Glomerular endothelial cell (primary cell): ENCODE measurements at regions not wholly inside any gene's neighbourhood (a gene's known extent, or its start where the extent isn't known, plus 50 kb on each side); places are given as distances from the start of the nearest gene placed in this dataset.

Experiments
- DNase-seq: peaks from one replicate; pipeline ENCODE4 v3.0.0-alpha.2; 2011; ENCODE audit warnings: low read depth, low spot score; ENCODE audit errors: extremely low read depth

GRCh38 chr1:232452117-232452516, 177.8 kb downstream of the SIPA1L2 start:
- no peak for DNase-seq

- DNase-seq = no peak
These were observed 178.4 kb downstream of the SIPA1L2 start for GRCh38 chr1:232451506-232451905.

- no peak for DNase-seq
These were observed 179.3 kb downstream of the SIPA1L2 start for GRCh38 chr1:232450615-232451014.

DNA sequence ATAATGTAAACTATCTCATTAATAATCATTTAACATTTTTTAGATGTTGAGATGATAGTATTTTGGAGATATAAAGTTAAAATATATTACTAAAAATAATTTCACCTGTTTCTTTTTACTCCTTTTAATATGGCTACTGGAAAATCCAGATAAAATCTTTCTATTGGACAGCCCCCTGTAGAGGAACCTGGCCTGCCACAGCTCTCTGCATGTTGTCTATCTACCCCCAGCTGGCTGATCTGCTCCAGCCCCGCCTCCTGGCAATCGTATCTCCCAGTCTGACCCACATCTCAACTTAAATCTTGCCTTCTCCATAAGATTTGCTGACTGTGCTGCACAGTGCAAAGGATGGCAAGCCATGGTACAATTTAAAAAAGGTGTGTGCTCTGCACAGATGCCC, 182.8 kb downstream of the SIPA1L2 start:
- no peak for DNase-seq

DNA sequence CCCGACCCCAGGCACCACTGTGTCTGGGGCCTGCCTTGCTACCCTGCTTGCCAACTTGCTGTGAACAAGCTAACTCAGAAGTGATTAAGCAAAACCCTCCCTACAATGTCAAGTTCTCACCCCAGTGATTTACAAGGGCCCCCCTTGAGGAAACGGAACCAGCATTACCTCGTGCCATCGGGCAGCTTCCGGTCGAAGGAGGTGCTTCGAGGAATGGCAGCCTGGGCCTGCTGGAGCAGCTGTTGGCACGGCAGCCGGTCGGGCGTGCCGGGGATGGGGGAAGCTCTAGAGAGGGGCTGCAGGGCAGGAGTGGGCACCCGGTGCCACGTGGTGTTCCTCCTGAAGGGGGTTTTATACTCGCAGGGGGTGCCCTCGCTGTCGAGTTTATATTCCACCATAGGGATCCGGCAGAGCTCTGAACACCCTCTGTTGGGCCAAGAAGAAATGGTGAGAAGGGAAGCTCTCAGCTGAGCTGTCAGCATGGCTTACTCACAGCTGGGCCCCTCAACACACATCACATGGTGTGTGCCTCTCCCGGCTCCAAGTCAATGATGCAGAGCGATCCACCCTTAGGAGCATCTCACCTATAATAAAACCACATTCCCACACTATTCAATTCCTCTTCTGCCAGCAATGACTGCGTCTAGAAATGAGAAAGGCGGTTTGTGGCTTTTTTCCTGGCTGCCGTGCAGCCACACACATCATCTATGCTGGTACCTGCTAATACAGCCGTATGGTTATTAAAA, 184.4 kb downstream of the SIPA1L2 start:
- no peak for DNase-seq

DNA sequence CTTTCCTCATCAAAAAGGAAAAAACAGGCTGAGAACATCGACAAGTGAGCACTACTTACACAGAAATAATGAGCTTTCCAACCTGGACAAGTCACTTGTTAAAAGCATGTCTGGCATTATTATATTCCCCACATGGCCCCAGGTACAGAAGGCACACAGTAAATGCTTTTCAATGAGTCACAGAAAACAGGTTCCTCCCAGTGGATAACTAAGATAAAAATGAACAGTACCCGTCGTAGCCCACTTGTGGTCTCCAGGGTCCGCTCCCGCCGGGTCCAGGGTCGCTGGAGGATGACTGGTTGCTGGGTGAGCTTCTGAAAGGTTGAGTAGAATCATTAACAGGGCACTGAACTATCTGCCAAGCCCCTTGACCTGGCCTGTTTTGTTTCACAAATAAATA, 186.6 kb downstream of the SIPA1L2 start:
- DNase-seq = no peak

- DNase-seq = no peak
These were observed 188.9 kb downstream of the SIPA1L2 start for GRCh38 chr1:232441036-232441411.

- DNase-seq = no peak
These were observed 189.5 kb downstream of the SIPA1L2 start for GRCh38 chr1:232440325-232441035.

DNA sequence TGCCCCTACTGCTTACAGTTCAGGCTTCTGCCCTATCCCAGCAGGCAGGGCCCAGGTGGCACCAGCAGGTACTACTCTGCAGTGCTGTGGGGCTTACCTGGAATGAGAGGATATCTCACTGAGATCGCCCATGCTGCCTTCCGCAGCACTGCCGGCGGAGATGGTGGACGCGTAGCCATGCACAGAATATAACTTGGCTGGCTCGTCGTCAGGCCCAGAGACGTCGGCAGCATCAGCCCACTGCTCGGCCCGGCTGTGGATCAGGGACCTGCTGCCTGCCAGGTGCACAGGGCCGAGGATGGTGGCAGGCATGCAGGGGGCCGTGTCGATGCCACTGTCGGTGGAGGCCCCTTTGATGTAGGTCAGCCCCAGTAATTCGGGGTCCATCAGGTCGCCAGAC, 190.9 kb downstream of the SIPA1L2 start:
- no peak for DNase-seq

GRCh38 chr1:232438476-232438875, 191.5 kb downstream of the SIPA1L2 start:
- DNase-seq = no peak

DNA sequence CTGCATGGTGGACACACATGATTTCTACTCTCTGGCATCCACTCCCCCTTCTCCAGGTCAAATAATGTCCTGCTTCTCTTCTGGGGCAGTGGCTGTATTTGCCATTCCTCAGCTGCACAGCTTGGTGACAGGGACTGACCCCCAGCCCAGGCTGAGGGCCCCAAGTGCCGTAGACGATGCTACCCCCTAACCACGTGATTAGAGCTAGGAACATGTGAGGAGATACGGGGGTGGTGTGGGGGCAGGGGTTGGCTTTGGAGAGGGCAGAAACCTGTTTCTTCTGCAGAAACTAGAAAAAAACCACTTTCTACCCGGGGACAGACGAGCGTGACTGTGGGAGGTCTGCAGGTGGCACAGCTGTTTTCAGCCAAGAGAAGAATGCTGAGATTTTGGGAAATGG, 192.4 kb downstream of the SIPA1L2 start:
- no peak for DNase-seq

DNA sequence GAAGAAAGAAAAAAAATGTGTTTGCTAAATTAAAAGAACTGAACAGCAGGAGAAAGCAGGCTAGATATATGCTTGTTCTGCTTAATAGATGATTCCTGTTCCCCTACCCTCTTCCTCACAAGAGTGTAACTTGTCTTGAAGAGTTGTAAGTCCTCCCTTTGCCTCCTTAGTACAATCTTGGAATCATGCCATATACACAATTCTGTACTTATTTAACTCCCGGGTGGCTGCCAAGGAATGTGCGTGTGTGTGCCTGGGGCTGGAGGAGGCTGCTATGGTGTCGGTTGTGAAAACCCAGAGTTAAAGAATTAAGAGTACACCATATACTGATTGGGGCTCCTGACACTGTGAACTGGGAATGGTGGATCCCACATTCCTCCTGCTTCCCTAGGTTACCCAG, 194.2 kb downstream of the SIPA1L2 start:
- DNase-seq = no peak

DNA sequence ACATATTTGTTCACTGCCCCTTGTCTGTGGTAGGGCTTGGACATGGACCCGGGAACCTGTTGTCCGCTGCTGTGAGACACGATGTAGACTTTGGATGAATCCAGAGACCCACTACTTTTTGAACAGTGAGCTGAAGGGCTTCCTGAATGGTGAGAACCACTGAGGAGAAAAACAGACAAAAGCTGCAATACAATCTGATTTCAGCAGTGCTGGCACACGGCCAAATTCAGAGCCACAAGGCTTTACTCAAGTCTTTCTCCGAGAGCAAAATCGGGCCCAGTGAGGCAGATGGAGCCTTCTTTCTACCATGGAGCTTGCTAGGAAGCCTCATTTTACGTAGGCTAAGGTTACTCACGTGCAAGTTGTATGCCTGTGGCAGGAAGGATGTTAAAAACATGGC, 197.6 kb downstream of the SIPA1L2 start:
- no peak for DNase-seq

GRCh38 chr1:232431748-232432147, 198.2 kb downstream of the SIPA1L2 start:
- DNase-seq = no peak

DNA sequence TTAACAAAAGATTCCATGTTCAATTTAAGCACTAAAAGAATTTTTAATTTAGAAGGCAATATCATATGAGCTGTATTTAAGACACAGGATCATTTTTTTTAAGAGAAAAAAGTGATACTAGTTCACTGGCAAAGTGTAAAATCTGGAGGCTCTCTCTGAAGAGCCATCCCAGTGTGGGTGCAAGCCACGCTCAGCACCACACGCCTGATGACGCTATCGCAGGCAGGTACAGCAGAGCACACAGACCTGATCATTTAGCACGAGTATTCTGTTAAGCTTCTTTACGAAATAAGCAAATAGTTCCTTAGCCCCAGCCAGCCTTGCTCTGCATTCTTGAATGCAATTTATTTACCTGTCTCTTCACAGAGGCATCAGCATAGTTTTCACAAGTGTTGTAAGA, 198.6 kb downstream of the SIPA1L2 start:
- no peak for DNase-seq

GRCh38 chr1:232430467-232430866, 199.5 kb downstream of the SIPA1L2 start:
- DNase-seq = no peak

DNA sequence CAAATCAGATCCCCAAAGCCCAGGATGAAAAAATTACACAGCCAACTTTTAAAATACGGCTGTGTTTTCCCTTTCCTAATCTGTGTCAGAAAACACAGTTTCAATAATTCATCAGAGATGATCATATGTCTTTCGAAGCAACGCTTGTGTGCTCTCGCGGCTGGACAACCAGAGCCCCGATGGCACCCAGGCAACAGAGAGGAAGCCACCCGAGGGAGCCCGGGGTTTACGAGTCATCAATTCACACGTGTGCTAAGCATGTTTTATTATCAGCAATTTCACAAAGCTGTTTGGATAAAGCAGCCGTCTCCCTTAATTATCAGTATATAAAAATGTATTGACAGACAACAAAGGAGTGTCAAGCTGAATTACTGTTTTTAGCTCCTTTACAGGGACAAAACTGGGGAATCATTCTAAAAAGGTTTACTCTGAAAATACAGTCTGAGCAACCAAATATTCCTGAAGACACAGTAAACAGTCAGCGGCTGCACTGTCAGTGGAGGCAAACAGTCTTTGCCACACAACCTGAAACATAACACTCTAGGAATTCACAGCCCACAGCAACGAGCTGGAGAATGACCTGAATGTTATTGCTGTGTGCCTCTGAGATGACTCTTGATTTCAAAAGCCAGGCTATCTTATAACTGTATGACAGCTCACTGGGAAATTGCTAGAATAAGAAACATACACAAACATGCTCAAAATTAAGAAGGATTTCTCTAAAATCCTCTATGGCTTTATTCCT, 201.0 kb downstream of the SIPA1L2 start:
- no peak for DNase-seq

- no peak for DNase-seq
These were observed 201.8 kb downstream of the SIPA1L2 start for GRCh38 chr1:232428036-232428645.

- DNase-seq = no peak
These were observed 203.1 kb downstream of the SIPA1L2 start for GRCh38 chr1:232426801-232427200.

DNA sequence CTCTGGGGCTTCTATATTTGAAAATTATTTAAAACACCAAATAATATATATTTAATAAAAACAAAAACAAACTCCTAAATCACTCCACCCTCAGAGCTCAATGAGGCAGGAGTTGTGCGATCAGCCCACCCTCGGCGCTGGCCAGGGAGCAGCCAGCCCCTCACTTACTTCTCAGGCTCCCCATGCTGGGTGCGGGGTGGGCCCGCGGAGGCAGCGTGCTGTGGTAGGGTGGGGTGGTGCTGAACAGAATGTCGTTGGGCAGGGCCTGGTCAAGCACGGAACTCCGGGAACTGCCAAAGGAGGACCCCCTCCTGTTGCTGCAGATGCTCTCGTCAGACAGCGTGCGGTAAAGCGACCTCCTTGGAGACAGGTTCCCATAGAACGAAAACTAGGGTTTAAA, 204.5 kb downstream of the SIPA1L2 start:
- no peak for DNase-seq

DNA sequence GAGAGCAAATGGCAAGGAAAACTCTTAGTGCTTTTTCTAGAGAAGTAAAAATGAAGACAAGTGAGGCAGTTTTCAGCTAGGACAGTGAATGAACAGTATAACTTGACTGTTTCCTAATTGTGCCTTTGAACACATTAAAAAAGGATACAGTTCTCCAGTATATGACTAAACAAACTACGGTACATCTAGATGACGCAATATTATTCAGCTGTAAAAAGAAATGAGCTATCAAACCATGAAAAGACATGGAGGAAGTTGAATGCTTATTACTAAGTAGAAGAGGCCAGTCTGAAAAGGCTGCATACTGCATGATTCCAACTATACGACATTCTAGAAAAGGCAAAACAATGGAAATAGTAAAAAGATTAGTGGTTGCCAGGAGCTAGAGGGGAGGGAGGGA, 206.3 kb downstream of the SIPA1L2 start:
- DNase-seq = no peak
